ENCODE measurements at regions not wholly inside any gene's neighbourhood (a gene's known extent, or its start where the extent isn't known, plus 50 kb on each side); places are given as distances from the start of the nearest gene placed in this dataset.
A peak's percentile ranks its signal among the peaks of the same experiment; 100 is the strongest.

GRCh38 chr22:25362215-25362882 lies 142.9 kb downstream of the CRYBB2 start:
- no TSS peak for BruUV-seq (replicated peaks)
- H3K36me3 Mint-ChIP-seq (ENCODE audit: insufficient read depth, unreplicated experiment): peaks cover 6% of the 10 kb centered on the region
- peak; percentile 56 for DNase-seq (ENCODE audit: unreplicated experiment)
- no peaks in the 10 kb centered on the region for H3K27me3 Mint-ChIP-seq (ENCODE audit: insufficient read depth, unreplicated experiment)
- intact Hi-C loops (cut with micrococcal nuclease): loop anchor here (1.0 to 5.0 kb wide), 3 partner anchors 40 to 410 kb away; no protein-coding TSS in a partner anchor
- ChIA-PET CTCF (interaction anchor here (0.5 to 3.1 kb wide), 30 partner anchors 8 to 1231 kb away, joined by 3 to 22 read pairs (median 4); no protein-coding TSS in a partner anchor), POLR2A (interaction anchor here (0.6 kb wide), 1 partner anchor 868 kb away, joined by 5 read pairs; no protein-coding TSS in a partner anchor)
- no peaks in the 10 kb centered on the region for H3K9me3 Mint-ChIP-seq (ENCODE audit: unreplicated experiment)
- TF ChIP-seq CTCF (IDR thresholded peaks at IDR 0.05; ENCODE audit: unreplicated experiment): peak; percentile 84
- H3K4me3 Mint-ChIP-seq (ENCODE audit: unreplicated experiment): no peak overlapping the region
- peaks cover 6% of the 10 kb centered on the region for H3K4me1 Mint-ChIP-seq (ENCODE audit: insufficient read depth, unreplicated experiment)
- H3K27ac Mint-ChIP-seq (ENCODE audit: low read depth, unreplicated experiment): no peak overlapping the region

DNA sequence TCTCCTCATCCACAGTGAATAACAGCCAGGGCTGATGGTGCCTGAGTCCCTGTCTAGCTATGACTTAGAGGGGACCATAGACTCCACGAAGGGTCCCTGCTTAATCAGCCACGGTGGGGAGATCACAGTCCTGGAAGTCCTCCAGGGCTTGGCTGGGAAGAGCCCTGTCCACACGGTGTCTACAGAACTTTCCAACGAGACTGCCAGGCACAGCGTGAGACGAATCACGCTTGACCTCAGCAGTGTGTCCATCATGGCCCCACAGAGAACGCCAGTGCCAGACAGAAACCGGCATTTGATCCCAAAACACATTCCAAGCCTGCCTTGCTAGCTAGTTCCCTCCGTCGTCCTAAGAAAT lies 143.4 kb downstream of the CRYBB2 start:
- Mint-ChIP-seq H3K9me3 (ENCODE audit: unreplicated experiment) (no peaks in the 10 kb centered on the region), H3K27me3 (ENCODE audit: insufficient read depth, unreplicated experiment) (no peaks in the 10 kb centered on the region), H3K36me3 (ENCODE audit: insufficient read depth, unreplicated experiment) (peaks cover 1% of the 10 kb centered on the region), H3K4me3 (ENCODE audit: unreplicated experiment) (no peak overlapping the region), H3K27ac (ENCODE audit: low read depth, unreplicated experiment) (no peak overlapping the region), H3K4me1 (ENCODE audit: insufficient read depth, unreplicated experiment) (peaks cover 9% of the 10 kb centered on the region)
- ChIA-PET POLR2A (no interaction called here), CTCF (interaction anchor here (0.5 to 3.1 kb wide), 24 partner anchors 8 to 800 kb away, joined by 3 to 22 read pairs (median 4); no protein-coding TSS in a partner anchor)
- intact Hi-C loops (cut with micrococcal nuclease): loop anchor here (1.0 to 5.0 kb wide), 3 partner anchors 39 to 409 kb away; no protein-coding TSS in a partner anchor
- DNase-seq (ENCODE audit: unreplicated experiment): no peak
- no peak for TF ChIP-seq CTCF (IDR thresholded peaks at IDR 0.05; ENCODE audit: unreplicated experiment)
- no TSS peak for BruUV-seq (replicated peaks)

GRCh38 chr22:25363474-25363873 lies 144.0 kb downstream of the CRYBB2 start:
- ChIA-PET POLR2A (interaction anchor here (0.7 kb wide), 1 partner anchor 234 kb away, joined by 3 read pairs; no protein-coding TSS in a partner anchor), CTCF (interaction anchor here (0.6 to 3.1 kb wide), 15 partner anchors 10 to 409 kb away, joined by 3 to 22 read pairs (median 5); no protein-coding TSS in a partner anchor)
- intact Hi-C loops (cut with micrococcal nuclease): loop anchor here (5.0 kb wide), 2 partner anchors 39 to 409 kb away; no protein-coding TSS in a partner anchor
- BruUV-seq (replicated peaks): no TSS peak
- Mint-ChIP-seq H3K4me3 (ENCODE audit: unreplicated experiment) (no peak overlapping the region), H3K27ac (ENCODE audit: low read depth, unreplicated experiment) (no peak overlapping the region), H3K36me3 (ENCODE audit: insufficient read depth, unreplicated experiment) (peaks cover 6% of the 10 kb centered on the region), H3K27me3 (ENCODE audit: insufficient read depth, unreplicated experiment) (no peaks in the 10 kb centered on the region), H3K4me1 (ENCODE audit: insufficient read depth, unreplicated experiment) (peaks cover 15% of the 10 kb centered on the region), H3K9me3 (ENCODE audit: unreplicated experiment) (no peaks in the 10 kb centered on the region)
- no peak for DNase-seq (ENCODE audit: unreplicated experiment)
- no peak for TF ChIP-seq CTCF (IDR thresholded peaks at IDR 0.05; ENCODE audit: unreplicated experiment)

DNA sequence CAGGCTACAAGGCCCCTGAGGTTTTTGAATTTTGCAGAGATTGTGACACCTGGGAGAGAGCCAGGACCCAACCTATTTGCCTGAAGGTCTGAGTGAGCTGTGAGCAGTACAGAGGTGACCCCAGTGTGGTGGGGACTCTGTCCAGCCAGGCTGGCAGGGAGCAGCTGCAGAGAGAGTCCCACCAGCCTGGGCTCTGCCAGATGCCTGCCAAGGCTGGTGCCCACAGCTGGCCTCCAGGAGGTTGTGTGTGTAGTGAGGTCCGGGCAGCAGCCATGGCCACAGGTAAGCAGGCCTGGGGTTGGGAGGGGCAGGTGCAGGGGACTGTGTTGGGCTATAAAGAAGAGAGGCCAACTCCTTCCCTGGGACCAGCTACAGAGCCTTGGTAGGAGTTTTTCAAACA lies 144.8 kb downstream of the CRYBB2 start:
- POLR2A ChIA-PET: interaction anchor here (0.7 kb wide), 1 partner anchor 234 kb away, joined by 3 read pairs; no protein-coding TSS in a partner anchor
- no peak overlapping the region for H3K27ac Mint-ChIP-seq (ENCODE audit: low read depth, unreplicated experiment)
- peaks cover 8% of the 10 kb centered on the region for H3K36me3 Mint-ChIP-seq (ENCODE audit: insufficient read depth, unreplicated experiment)
- CTCF ChIA-PET: interaction anchor here (1.2 to 2.2 kb wide), 3 partner anchors 15 to 162 kb away, joined by 5 to 15 read pairs (median 7); no protein-coding TSS in a partner anchor
- no TSS peak for BruUV-seq (replicated peaks)
- no peak for TF ChIP-seq CTCF (IDR thresholded peaks at IDR 0.05; ENCODE audit: unreplicated experiment)
- DNase-seq (ENCODE audit: unreplicated experiment): no peak
- H3K4me3 Mint-ChIP-seq (ENCODE audit: unreplicated experiment): no peak overlapping the region
- peaks cover 17% of the 10 kb centered on the region for H3K4me1 Mint-ChIP-seq (ENCODE audit: insufficient read depth, unreplicated experiment)
- no peaks in the 10 kb centered on the region for H3K27me3 Mint-ChIP-seq (ENCODE audit: insufficient read depth, unreplicated experiment)
- H3K9me3 Mint-ChIP-seq (ENCODE audit: unreplicated experiment): no peaks in the 10 kb centered on the region
- intact Hi-C loops (cut with micrococcal nuclease): loop anchor here (5.0 kb wide), 2 partner anchors 38 to 408 kb away; no protein-coding TSS in a partner anchor

Measured in MCF 10A (cell line).